Natural killer cell (primary cell): ENCODE measurements at regions not wholly inside any gene's neighbourhood (a gene's known extent, or its start where the extent isn't known, plus 50 kb on each side); places are given as distances from the start of the nearest gene placed in this dataset.
A peak's percentile ranks its signal among the peaks of the same experiment; 100 is the strongest.
"Not testable (repeated sequence)": the region's sequence is repeated elsewhere in the genome, so short reads cannot be mapped to it uniquely, and the experiment has no call there.

Experiments used
- ATAC-seq, 3 donors: fragments of 150-1000 bp in 2 of 3; fragments of 200-7000 bp in 1 of 3; cut with Tn5 transposase; 1 replicate in 1 of 3; 2 replicates in 2 of 3; pipeline ENCODE4 v1.10.0; 2021; ENCODE audit warnings: mild to moderate bottlenecking in 2 of 3, moderate library complexity in 2 of 3
- DNase-seq, 2 donors: peaks; one replicate each; pipeline versions ENCODE4 v3.0.0 to v3.0.0-alpha.2; 2013 to 2021; ENCODE audit warnings: mixed read lengths in 1 of 2
- H3K27ac ChIP-seq: one replicate; pipeline ENCODE4 v1.5.1; 2013; ENCODE audit warnings: mild to moderate bottlenecking, low read length
- H3K27me3 ChIP-seq: one replicate; pipeline ENCODE4 v1.6.1; 2013; ENCODE audit warnings: low read length; ENCODE audit not compliant: control insufficient read depth, insufficient read depth
- H3K36me3 ChIP-seq: one replicate; pipeline ENCODE4 v1.6.1; 2013; ENCODE audit warnings: low read length; ENCODE audit not compliant: control insufficient read depth, insufficient read depth
- H3K4me1 ChIP-seq: one replicate; pipeline ENCODE4 v1.6.1; 2013; ENCODE audit warnings: low read length; ENCODE audit not compliant: control insufficient read depth, insufficient read depth
- H3K4me3 ChIP-seq: one replicate; pipeline ENCODE4 v1.5.1; 2013; ENCODE audit warnings: low read length
- H3K9me3 ChIP-seq: one replicate; pipeline ENCODE4 v1.6.1; 2013; ENCODE audit warnings: low read length; ENCODE audit not compliant: control insufficient read depth, insufficient read depth
- H3K27ac Mint-ChIP-seq, 2 donors: one replicate each; pipeline ENCODE4 v1.8.0; 2022; ENCODE audit warnings: mild to moderate bottlenecking in 2 of 2, mixed read lengths in 2 of 2, moderate library complexity in 1 of 2
- H3K27me3 Mint-ChIP-seq, 2 donors: one replicate each; pipeline ENCODE4 v1.8.0; 2022; ENCODE audit warnings: low read depth in 2 of 2, mixed read lengths in 2 of 2
- H3K36me3 Mint-ChIP-seq: one replicate; pipeline ENCODE4 v1.8.0; 2022; ENCODE audit warnings: mixed read lengths
- H3K4me1 Mint-ChIP-seq, 2 donors: one replicate each; pipeline ENCODE4 v1.8.0; 2022; ENCODE audit warnings: mixed read lengths in 2 of 2
- H3K4me3 Mint-ChIP-seq: one replicate; pipeline ENCODE4 v1.8.0; 2022; ENCODE audit warnings: mild to moderate bottlenecking, moderate library complexity, mixed read lengths
- H3K9me3 Mint-ChIP-seq, 2 donors: one replicate each; pipeline ENCODE4 v1.8.0; 2022; ENCODE audit warnings: mixed read lengths in 2 of 2
- WGBS: methylation state at CpG from one replicate; pipeline ENCODE4 v1.1.7; 2013; ENCODE audit warnings: missing lambda C conversion rate; ENCODE audit not compliant: insufficient coverage; 5-methylcytosine and 5-hydroxymethylcytosine counted together
- intact Hi-C: fragments of 100-400 bp; cut with micrococcal nuclease; formaldehyde crosslinking; loops from one replicate; pipeline ENCODE4 v1.14.2; 2022
- TF ChIP-seq, protein P1 (sequence below): fragments of 200-600 bp; IDR thresholded peaks from one replicate; pipeline ENCODE4 v1.8.0; 2022; ENCODE audit warnings: antibody characterized with exemption

GRCh38 chr16:58859958-58860669 is 126.0 kb upstream of the GOT2 start:
- Histone ChIP-seq H3K4me1 (no peaks in the 10 kb centered on the region), H3K4me3 (no peak overlapping the region), H3K9me3 (no peaks in the 10 kb centered on the region), H3K27me3 (no peaks in the 10 kb centered on the region), H3K36me3 (no peaks in the 10 kb centered on the region), H3K27ac (no peak overlapping the region)
- Mint-ChIP-seq H3K36me3 (no peaks in the 10 kb centered on the region), H3K27ac (no peak overlapping the region), H3K9me3 (peaks cover 0 to 2% of the 10 kb centered on the region in 2 donors), H3K27me3 (peaks cover 3 to 9% of the 10 kb centered on the region in 2 donors), H3K4me3 (no peak overlapping the region), H3K4me1 (peaks cover 18 to 20% of the 10 kb centered on the region in 2 donors)
- ATAC-seq (no peak), DNase-seq (no peak)
- TF ChIP-seq, protein P1, sequence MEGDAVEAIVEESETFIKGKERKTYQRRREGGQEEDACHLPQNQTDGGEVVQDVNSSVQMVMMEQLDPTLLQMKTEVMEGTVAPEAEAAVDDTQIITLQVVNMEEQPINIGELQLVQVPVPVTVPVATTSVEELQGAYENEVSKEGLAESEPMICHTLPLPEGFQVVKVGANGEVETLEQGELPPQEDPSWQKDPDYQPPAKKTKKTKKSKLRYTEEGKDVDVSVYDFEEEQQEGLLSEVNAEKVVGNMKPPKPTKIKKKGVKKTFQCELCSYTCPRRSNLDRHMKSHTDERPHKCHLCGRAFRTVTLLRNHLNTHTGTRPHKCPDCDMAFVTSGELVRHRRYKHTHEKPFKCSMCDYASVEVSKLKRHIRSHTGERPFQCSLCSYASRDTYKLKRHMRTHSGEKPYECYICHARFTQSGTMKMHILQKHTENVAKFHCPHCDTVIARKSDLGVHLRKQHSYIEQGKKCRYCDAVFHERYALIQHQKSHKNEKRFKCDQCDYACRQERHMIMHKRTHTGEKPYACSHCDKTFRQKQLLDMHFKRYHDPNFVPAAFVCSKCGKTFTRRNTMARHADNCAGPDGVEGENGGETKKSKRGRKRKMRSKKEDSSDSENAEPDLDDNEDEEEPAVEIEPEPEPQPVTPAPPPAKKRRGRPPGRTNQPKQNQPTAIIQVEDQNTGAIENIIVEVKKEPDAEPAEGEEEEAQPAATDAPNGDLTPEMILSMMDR = no peak
- intact Hi-C loops = no loop called here
- 31% methylated on average over 6 of the region's 6 CpGs for WGBS

- peaks cover 25 to 26% of the 10 kb centered on the region in 2 donors for H3K4me1 Mint-ChIP-seq
- H3K27ac Mint-ChIP-seq = not testable (repeated sequence)
Observed at GRCh38 chr16:58858577-58858976, 124.5 kb upstream of the GOT2 start.

GRCh38 chr16:58855291-58855863 is 121.3 kb upstream of the GOT2 start:
- H3K9me3 Mint-ChIP-seq = peaks cover 0 to 2% of the 10 kb centered on the region in 2 donors
- DNase-seq = no peak
- no peaks in the 10 kb centered on the region for H3K36me3 Mint-ChIP-seq
- H3K27me3 Mint-ChIP-seq = peaks cover 0 to 2% of the 10 kb centered on the region in 2 donors
- H3K4me3 ChIP-seq = no peak overlapping the region
- peaks cover 18 to 21% of the 10 kb centered on the region in 2 donors for H3K4me1 Mint-ChIP-seq
- H3K27me3 ChIP-seq = no peaks in the 10 kb centered on the region
- no peak overlapping the region for H3K27ac Mint-ChIP-seq
- no peaks in the 10 kb centered on the region for H3K9me3 ChIP-seq
- TF ChIP-seq, protein P1 = no peak
- peaks cover 10% of the 10 kb centered on the region for H3K4me1 ChIP-seq
- H3K4me3 Mint-ChIP-seq = no peak overlapping the region
- ATAC-seq = no peak
- intact Hi-C loops = no loop called here
- 70% methylated on average over 5 of the region's 5 CpGs for WGBS
- H3K27ac ChIP-seq = no peak overlapping the region
- H3K36me3 ChIP-seq = no peaks in the 10 kb centered on the region

More at GRCh38 chr16:58858577-58858976, 124.5 kb upstream of the GOT2 start:
- H3K9me3 ChIP-seq, H3K4me3 ChIP-seq, H3K4me1 ChIP-seq, H3K27ac ChIP-seq, H3K27me3 Mint-ChIP-seq, DNase-seq, ATAC-seq, H3K27me3 ChIP-seq, H3K36me3 Mint-ChIP-seq, intact Hi-C loops, H3K4me3 Mint-ChIP-seq, H3K36me3 ChIP-seq, H3K9me3 Mint-ChIP-seq: not testable (repeated sequence)

DNA sequence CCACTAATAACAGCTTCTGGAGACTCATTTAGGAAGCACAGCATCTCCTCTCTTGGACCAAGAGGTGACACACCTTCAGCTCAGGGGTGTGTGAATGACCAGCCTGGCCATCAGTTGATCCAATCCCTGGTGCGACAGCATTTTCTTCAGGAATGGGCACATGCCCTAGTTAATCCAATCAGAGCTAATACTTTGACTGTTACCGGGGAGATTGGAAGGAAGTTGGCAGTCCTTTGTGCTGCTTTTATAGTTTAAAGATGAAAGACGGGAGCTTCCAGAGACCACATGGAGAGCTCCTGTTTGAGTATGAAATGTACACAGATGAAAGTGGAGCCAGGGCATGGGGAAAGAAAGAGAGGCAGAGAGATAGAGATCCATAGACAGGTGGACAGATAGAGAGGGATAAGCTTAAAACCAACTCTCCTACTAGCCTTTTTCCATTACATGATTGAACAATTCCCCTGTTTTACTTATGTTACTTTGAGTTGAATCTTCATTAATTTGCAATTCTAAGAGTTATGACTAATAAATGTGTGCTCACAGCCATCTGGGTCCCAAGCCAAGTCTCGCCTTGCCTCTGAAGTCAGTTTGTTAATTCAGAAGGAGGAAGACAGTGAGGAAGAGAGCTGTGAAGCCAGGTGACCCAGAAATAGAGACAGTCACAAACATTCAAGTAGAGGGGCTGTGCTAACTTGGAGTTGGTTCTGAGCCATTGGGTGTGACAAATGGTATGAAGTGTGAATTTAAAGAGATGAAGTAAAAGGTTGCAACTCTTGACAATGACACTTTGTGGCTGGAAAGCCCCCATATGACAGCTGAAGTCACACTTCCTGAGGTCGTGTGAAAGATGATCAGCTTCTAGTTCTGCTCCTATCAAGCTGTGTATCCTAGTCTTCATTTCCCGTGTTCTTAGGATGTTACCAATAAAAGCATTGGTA is 120.0 kb upstream of the GOT2 start:
- Histone ChIP-seq H3K27ac (no peak overlapping the region), H3K4me1 (peaks cover 10% of the 10 kb centered on the region), H3K9me3 (no peaks in the 10 kb centered on the region), H3K27me3 (no peaks in the 10 kb centered on the region), H3K4me3 (no peak overlapping the region), H3K36me3 (no peaks in the 10 kb centered on the region)
- peaks cover 18 to 21% of the 10 kb centered on the region in 2 donors for H3K4me1 Mint-ChIP-seq
- H3K9me3 Mint-ChIP-seq = peaks cover 0 to 2% of the 10 kb centered on the region in 2 donors
- ATAC-seq = peak; percentile 67 to 91 (median 87)
- 64% methylated on average over 5 of the region's 6 CpGs for WGBS
- peak overlapping the region; percentile 21 for H3K4me3 Mint-ChIP-seq
- intact Hi-C loops = no loop called here
- TF ChIP-seq, protein P1 = no peak
- peak overlapping the region; percentile 12 to 37 for H3K27ac Mint-ChIP-seq
- H3K27me3 Mint-ChIP-seq = peaks cover 0 to 2% of the 10 kb centered on the region in 2 donors
- DNase-seq = peak in 1 of 2 donors; percentile 5
- H3K36me3 Mint-ChIP-seq = no peaks in the 10 kb centered on the region
